Liver (tissue), 8 donors: ENCODE measurements at regions not wholly inside any gene's neighbourhood (a gene's known extent, or its start where the extent isn't known, plus 50 kb on each side); places are given as distances from the start of the nearest gene placed in this dataset.
"Not testable (repeated sequence)": the region's sequence is repeated elsewhere in the genome, so short reads cannot be mapped to it uniquely, and the experiment has no call there.

Experiments used
- DNase-seq: peaks from one replicate; pipeline ENCODE4 v3.0.0-alpha.2; 2017; ENCODE audit warnings: low spot score
- H3K27ac ChIP-seq, 2 donors: one replicate each; pipeline ENCODE4 v1.7.0; 2013; ENCODE audit warnings: inconsistent platforms in 2 of 2, low read length in 2 of 2, control low read depth in 1 of 2, low read depth in 1 of 2, mild to moderate bottlenecking in 1 of 2
- H3K27me3 ChIP-seq, 4 donors: one replicate each; pipeline versions ENCODE4 v1.6.1 to v1.7.0; 2013; ENCODE audit warnings: low read length in 3 of 4, inconsistent platforms in 1 of 4, mild to moderate bottlenecking in 1 of 4, moderate library complexity in 1 of 4; ENCODE audit not compliant: control insufficient read depth in 4 of 4, insufficient read depth in 4 of 4
- H3K36me3 ChIP-seq, 4 donors: one replicate each; pipeline versions ENCODE4 v1.6.1 to v1.7.0; 2013; ENCODE audit warnings: low read length in 3 of 4, mild to moderate bottlenecking in 3 of 4, low read depth in 1 of 4, moderate library complexity in 1 of 4; ENCODE audit not compliant: control insufficient read depth in 4 of 4, insufficient read depth in 3 of 4
- H3K4me1 ChIP-seq, 4 donors: one replicate each; pipeline versions ENCODE4 v1.6.1 to v1.7.0; 2013; ENCODE audit warnings: low read length in 3 of 4, mild to moderate bottlenecking in 3 of 4, moderate library complexity in 1 of 4; ENCODE audit not compliant: control insufficient read depth in 4 of 4, insufficient read depth in 4 of 4
- H3K4me3 ChIP-seq, 3 donors: one replicate each; pipeline versions ENCODE4 v1.6.1 to v1.7.0; 2013; ENCODE audit warnings: low read length in 3 of 3, control low read depth in 1 of 3, low read depth in 1 of 3, mild to moderate bottlenecking in 1 of 3
- H3K9ac ChIP-seq, 2 donors: one replicate each; pipeline ENCODE4 v1.7.0; 2013; ENCODE audit warnings: low read length in 2 of 2, mild to moderate bottlenecking in 2 of 2, moderate library complexity in 2 of 2, control low read depth in 1 of 2, low read depth in 1 of 2
- H3K9me3 ChIP-seq, 4 donors: one replicate each; pipeline versions ENCODE4 v1.6.1 to v1.7.0; 2013; ENCODE audit warnings: low read length in 3 of 4; ENCODE audit not compliant: control insufficient read depth in 4 of 4
- ATF3 ChIP-seq: IDR thresholded peaks from 2 replicates; pipeline ENCODE4 v1.6.1; 2016; ENCODE audit warnings: antibody characterized with exemption
- CTCF ChIP-seq: fragments of 150-350 bp; IDR thresholded peaks from 2 replicates; pipeline ENCODE4 v1.5.1; 2017; ENCODE audit warnings: improper control_type of control experiment, low read depth, low read length; ENCODE audit not compliant: missing input control
- EGR1 ChIP-seq, 2 donors: IDR thresholded peaks; 2 replicates each; pipeline ENCODE4 v1.6.1; 2016 to 2018; ENCODE audit warnings: antibody characterized with exemption in 2 of 2, low read depth in 2 of 2
- FOXA1 ChIP-seq: IDR thresholded peaks from 2 replicates; pipeline ENCODE4 v1.6.1; 2016; ENCODE audit warnings: antibody characterized with exemption
- FOXA2 ChIP-seq: IDR thresholded peaks from 2 replicates; pipeline ENCODE4 v1.6.1; 2016; ENCODE audit warnings: antibody characterized with exemption
- GABPA ChIP-seq, 2 donors: IDR thresholded peaks in 1 of 2; conservative IDR thresholded peaks in 1 of 2; 2 replicates each; pipeline ENCODE4 v1.6.1; 2016; ENCODE audit warnings: antibody characterized with exemption in 2 of 2, mild to moderate bottlenecking in 1 of 2, moderate library complexity in 1 of 2
- HNF4A ChIP-seq, 2 donors: conservative IDR thresholded peaks; 2 replicates each; pipeline ENCODE4 v1.6.1; 2016; ENCODE audit warnings: antibody characterized with exemption in 2 of 2, mild to moderate bottlenecking in 2 of 2
- HNF4G ChIP-seq: IDR thresholded peaks from 2 replicates; pipeline ENCODE4 v1.6.1; 2016; ENCODE audit warnings: antibody characterized with exemption
- JUND ChIP-seq, 2 donors: IDR thresholded peaks; 2 replicates each; pipeline ENCODE4 v1.6.1; 2016; ENCODE audit warnings: antibody characterized with exemption in 2 of 2
- MAX ChIP-seq: IDR thresholded peaks from 2 replicates; pipeline ENCODE4 v1.6.1; 2016; ENCODE audit warnings: antibody characterized with exemption
- NR2F2 ChIP-seq: IDR thresholded peaks from 2 replicates; pipeline ENCODE4 v1.6.1; 2016; ENCODE audit warnings: antibody characterized with exemption
- RAD21 ChIP-seq, 2 donors: IDR thresholded peaks; 2 replicates each; pipeline ENCODE4 v1.6.1; 2016; ENCODE audit warnings: antibody characterized with exemption in 2 of 2, mild to moderate bottlenecking in 2 of 2
- RXRA ChIP-seq, 2 donors: IDR thresholded peaks; 2 replicates each; pipeline ENCODE4 v1.6.1; 2017 to 2018; ENCODE audit warnings: antibody characterized with exemption in 2 of 2, mild to moderate bottlenecking in 1 of 2
- SP1 ChIP-seq: IDR thresholded peaks from 2 replicates; pipeline ENCODE4 v1.6.1; 2018; ENCODE audit warnings: antibody characterized with exemption, mild to moderate bottlenecking
- TAF1 ChIP-seq: conservative IDR thresholded peaks from 2 replicates; pipeline ENCODE4 v1.6.1; 2016; ENCODE audit warnings: antibody characterized with exemption, mild to moderate bottlenecking
- YY1 ChIP-seq: IDR thresholded peaks from 2 replicates; pipeline ENCODE4 v1.6.1; 2016; ENCODE audit warnings: antibody characterized with exemption, mild to moderate bottlenecking
- ZBTB33 ChIP-seq: IDR thresholded peaks from 2 replicates; pipeline ENCODE4 v1.6.1; 2016; ENCODE audit warnings: antibody characterized with exemption
- WGBS: extraction: QIAGEN DNeasy Blood & Tissue Kit; methylation state at CpG from one replicate; pipeline ENCODE4 v1.1.7; 2013; 5-methylcytosine and 5-hydroxymethylcytosine counted together
- donor health status: healthy.
- donor health status: healthy.
- donor health status: healthy.
- donor health status: healthy.
- donor health status: healthy.

- no peak for DNase-seq
- no peaks in the 10 kb centered on the region for H3K9me3 ChIP-seq
- no peak overlapping the region for H3K27ac ChIP-seq
- H3K9ac ChIP-seq, result no peak overlapping the region
- TF ChIP-seq TAF1 (no peak), ATF3 (no peak), HNF4A (conservative IDR thresholded peaks at IDR 0.05) (no peak), CTCF (no peak), ZBTB33 (no peak), MAX (no peak), RAD21 (IDR thresholded peaks at IDR 0.05) (no peak), GABPA (IDR thresholded peaks at IDR 0.05 in 1 of 2, conservative IDR thresholded peaks at IDR 0.05 in 1 of 2) (no peak), YY1 (no peak), SP1 (no peak), FOXA1 (no peak), JUND (IDR thresholded peaks at IDR 0.05) (no peak), RXRA (IDR thresholded peaks at IDR 0.05) (no peak), FOXA2 (no peak), HNF4G (no peak), NR2F2 (no peak), EGR1 (IDR thresholded peaks at IDR 0.05; ENCODE audit: low read depth in 2 of 2) (no peak)
- WGBS, result 86% methylated on average over 19 of the region's 19 CpGs
- H3K4me1 ChIP-seq, result no peaks in the 10 kb centered on the region
- no peaks in the 10 kb centered on the region for H3K27me3 ChIP-seq
- no peak overlapping the region for H3K4me3 ChIP-seq
- H3K36me3 ChIP-seq, result no peaks in the 10 kb centered on the region
Measured at GRCh38 chr15:77915261-77915960, 162.1 kb downstream of the TBC1D2B start.

- not testable (repeated sequence) for H3K27ac ChIP-seq, H3K4me1 ChIP-seq, H3K36me3 ChIP-seq, H3K9ac ChIP-seq, DNase-seq, H3K4me3 ChIP-seq, H3K27me3 ChIP-seq, H3K9me3 ChIP-seq
- WGBS, result 89% methylated on average over 5 of the region's 5 CpGs
Measured at GRCh38 chr15:77914531-77914930, 163.0 kb downstream of the TBC1D2B start.
